ENCODE measurements at regions not wholly inside any gene's neighbourhood (a gene's known extent, or its start where the extent isn't known, plus 50 kb on each side); places are given as distances from the start of the nearest gene placed in this dataset.
"Not testable (repeated sequence)": the region's sequence is repeated elsewhere in the genome, so short reads cannot be mapped to it uniquely, and the experiment has no call there.

DNA sequence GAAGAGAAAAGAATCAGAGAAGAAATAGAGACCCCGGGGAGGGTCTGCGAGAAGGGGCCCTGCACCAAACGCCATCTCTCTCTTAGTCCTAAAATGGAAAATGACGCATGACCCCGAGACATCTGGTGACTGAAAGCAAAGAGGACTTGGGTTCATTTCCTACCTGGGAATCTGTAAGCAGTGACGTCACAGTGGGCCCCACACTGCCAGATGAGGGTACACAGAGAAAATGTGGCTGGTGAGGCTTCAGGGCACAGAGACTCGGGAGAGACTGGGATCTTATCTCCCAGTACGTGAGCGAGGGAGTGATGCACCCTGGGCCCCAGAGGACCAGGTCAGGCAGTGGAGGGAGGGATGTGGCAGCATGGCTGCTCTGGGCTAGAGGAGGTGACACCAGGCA is 288.1 kb upstream of the SFSWAP start:
- TF ChIP-seq CTCF (IDR thresholded peaks at IDR 0.05) = no peak
- no peak for DNase-seq
- H3K4me3 ChIP-seq = no peak overlapping the region
- H3K36me3 ChIP-seq = no peaks in the 10 kb centered on the region
- H3K4me1 ChIP-seq = no peaks in the 10 kb centered on the region
- H3K9me3 ChIP-seq = peaks cover 0 to 14% (median 0%) of the 10 kb centered on the region in 3 donors
- H3K27ac ChIP-seq = no peak overlapping the region
- H3K27me3 ChIP-seq = peaks cover 0 to 15% of the 10 kb centered on the region in 2 donors
- intact Hi-C loops (cut with DNase I; ENCODE audit: low total_unique reads) = no loop called here

DNA sequence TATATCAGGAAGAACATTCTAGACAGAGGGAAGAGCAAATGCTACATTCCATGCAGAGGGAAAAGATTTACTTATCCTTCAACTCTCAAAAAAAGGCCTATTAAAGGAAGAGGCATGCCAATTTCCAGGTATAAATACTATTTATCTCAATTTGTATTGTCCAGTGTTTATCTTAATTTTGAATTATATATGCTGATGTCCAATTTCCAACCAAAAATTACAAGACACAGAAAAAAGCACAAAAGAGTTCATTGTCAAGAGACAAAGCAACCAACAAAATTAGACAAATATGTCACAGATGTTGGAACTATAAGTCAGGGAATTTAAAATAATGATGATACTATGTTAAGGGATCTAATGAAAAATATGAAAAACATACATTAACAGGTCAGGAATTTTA is 286.6 kb upstream of the SFSWAP start:
- Histone ChIP-seq H3K27me3 (peaks cover 0 to 15% of the 10 kb centered on the region in 2 donors), H3K36me3 (no peaks in the 10 kb centered on the region), H3K4me1 (no peaks in the 10 kb centered on the region), H3K4me3 (no peak overlapping the region), H3K27ac (no peak overlapping the region), H3K9me3 (peaks cover 0 to 14% (median 0%) of the 10 kb centered on the region in 3 donors)
- no peak for DNase-seq
- intact Hi-C loops (cut with DNase I; ENCODE audit: low total_unique reads) = no loop called here
- TF ChIP-seq CTCF (IDR thresholded peaks at IDR 0.05) = no peak

GRCh38 chr12:131425112-131426075 is 285.5 kb upstream of the SFSWAP start:
- Histone ChIP-seq H3K4me3 (no peak overlapping the region), H3K4me1 (no peaks in the 10 kb centered on the region), H3K27ac (no peak overlapping the region), H3K27me3 (peaks cover 0 to 18% of the 10 kb centered on the region in 2 donors), H3K36me3 (no peaks in the 10 kb centered on the region), H3K9me3 (peaks cover 0 to 22% (median 8%) of the 10 kb centered on the region in 3 donors)
- peak in 1 of 2 donors; percentile 19 for DNase-seq
- no peak for TF ChIP-seq CTCF (IDR thresholded peaks at IDR 0.05)
- intact Hi-C loops (cut with DNase I; ENCODE audit: low total_unique reads) = no loop called here

GRCh38 chr12:131428091-131428685 is 282.7 kb upstream of the SFSWAP start:
- no peak for TF ChIP-seq CTCF (IDR thresholded peaks at IDR 0.05)
- Histone ChIP-seq H3K4me1 (no peaks in the 10 kb centered on the region), H3K27me3 (peaks cover 0 to 10% of the 10 kb centered on the region in 2 donors), H3K36me3 (no peaks in the 10 kb centered on the region), H3K9me3 (peaks cover 0 to 24% (median 10%) of the 10 kb centered on the region in 3 donors), H3K27ac (no peak overlapping the region), H3K4me3 (no peak overlapping the region)
- peak in 1 of 2 donors; percentile 59 for DNase-seq
- intact Hi-C loops (cut with DNase I; ENCODE audit: low total_unique reads) = no loop called here

DNA sequence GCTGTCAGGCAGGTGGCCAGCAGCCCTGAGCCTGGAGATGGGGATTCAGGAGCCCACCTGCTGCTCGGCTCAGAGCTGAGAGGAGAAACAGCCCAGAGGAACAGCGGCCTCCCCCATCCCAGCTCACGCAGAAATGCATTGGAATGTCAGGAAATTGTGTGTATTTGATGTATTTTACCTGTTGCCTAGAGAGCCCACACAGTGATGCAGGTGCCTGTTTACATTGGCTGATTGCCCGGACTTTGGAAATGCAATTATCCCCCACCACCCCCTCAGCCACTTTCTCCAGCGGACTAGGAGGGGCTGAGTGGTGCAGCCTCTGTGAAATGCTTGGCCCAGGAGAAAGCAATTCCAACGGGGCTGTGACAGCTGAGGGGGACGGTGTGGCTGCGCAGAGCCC is 281.7 kb upstream of the SFSWAP start:
- H3K36me3 ChIP-seq; H3K4me3 ChIP-seq; intact Hi-C loops (cut with DNase I; ENCODE audit: low total_unique reads); DNase-seq; H3K27ac ChIP-seq; H3K4me1 ChIP-seq: not testable (repeated sequence)
- peaks cover 0 to 16% (median 10%) of the 10 kb centered on the region in 3 donors for H3K9me3 ChIP-seq
- H3K27me3 ChIP-seq = peaks cover 0 to 11% of the 10 kb centered on the region in 2 donors

GRCh38 chr12:131429697-131430096 is 281.2 kb upstream of the SFSWAP start:
- H3K4me3 ChIP-seq; H3K36me3 ChIP-seq; intact Hi-C loops (cut with DNase I; ENCODE audit: low total_unique reads); H3K4me1 ChIP-seq; H3K27ac ChIP-seq: not testable (repeated sequence)
- DNase-seq = peak in 1 of 2 donors; percentile 11
- Histone ChIP-seq H3K9me3 (peaks cover 0 to 11% (median 10%) of the 10 kb centered on the region in 3 donors), H3K27me3 (peaks cover 0 to 16% of the 10 kb centered on the region in 2 donors)
